Fibroblast of mammary gland (primary cell): ENCODE measurements at regions not wholly inside any gene's neighbourhood (a gene's known extent, or its start where the extent isn't known, plus 50 kb on each side); places are given as distances from the start of the nearest gene placed in this dataset.

Experiments
- DNase-seq: peaks from one replicate; pipeline ENCODE4 v3.0.0-alpha.2; 2010; ENCODE audit warnings: low read depth
- H3K4me3 ChIP-seq: 2 replicates; pipeline ENCODE4 v1.5.1; 2011; ENCODE audit warnings: low read depth, mild to moderate bottlenecking, low read length, moderate library complexity; ENCODE audit not compliant: control insufficient read depth
- CTCF ChIP-seq: conservative IDR thresholded peaks from 2 replicates; pipeline ENCODE4 v1.5.1; 2011; ENCODE audit warnings: low read depth, low read length, inconsistent platforms; ENCODE audit not compliant: control insufficient read depth, insufficient read depth

- H3K4me3 ChIP-seq = no peak overlapping the region
- no peak for DNase-seq
- TF ChIP-seq CTCF = no peak
These were observed 706.7 kb upstream of the ADAMTS5 start for GRCh38 chr21:27673581-27673980.

GRCh38 chr21:27671207-27671606 lies 704.3 kb upstream of the ADAMTS5 start:
- H3K4me3 ChIP-seq = no peak overlapping the region

GRCh38 chr21:27653481-27653880 lies 686.6 kb upstream of the ADAMTS5 start:
- no peak overlapping the region for H3K4me3 ChIP-seq
- TF ChIP-seq CTCF = no peak
- DNase-seq = no peak

More at GRCh38 chr21:27671207-27671606, 704.3 kb upstream of the ADAMTS5 start:
- no peak for TF ChIP-seq CTCF
- DNase-seq = no peak

GRCh38 chr21:27649762-27650161 lies 682.9 kb upstream of the ADAMTS5 start:
- H3K4me3 ChIP-seq = no peak overlapping the region
- peak; percentile 70 for DNase-seq
- TF ChIP-seq CTCF = no peak

GRCh38 chr21:27649323-27649722 lies 682.4 kb upstream of the ADAMTS5 start:
- TF ChIP-seq CTCF = no peak
- peak; percentile 97 for DNase-seq
- no peak overlapping the region for H3K4me3 ChIP-seq

- DNase-seq = peak; percentile 92
- H3K4me3 ChIP-seq = no peak overlapping the region
- TF ChIP-seq CTCF = no peak
These were observed 681.7 kb upstream of the ADAMTS5 start for GRCh38 chr21:27648560-27648959.

GRCh38 chr21:27647921-27648320 lies 681.0 kb upstream of the ADAMTS5 start:
- no peak for TF ChIP-seq CTCF
- H3K4me3 ChIP-seq = no peak overlapping the region
- peak; percentile 35 for DNase-seq
